ENCODE measurements at regions not wholly inside any gene's neighbourhood (a gene's known extent, or its start where the extent isn't known, plus 50 kb on each side); places are given as distances from the start of the nearest gene placed in this dataset.

DNA sequence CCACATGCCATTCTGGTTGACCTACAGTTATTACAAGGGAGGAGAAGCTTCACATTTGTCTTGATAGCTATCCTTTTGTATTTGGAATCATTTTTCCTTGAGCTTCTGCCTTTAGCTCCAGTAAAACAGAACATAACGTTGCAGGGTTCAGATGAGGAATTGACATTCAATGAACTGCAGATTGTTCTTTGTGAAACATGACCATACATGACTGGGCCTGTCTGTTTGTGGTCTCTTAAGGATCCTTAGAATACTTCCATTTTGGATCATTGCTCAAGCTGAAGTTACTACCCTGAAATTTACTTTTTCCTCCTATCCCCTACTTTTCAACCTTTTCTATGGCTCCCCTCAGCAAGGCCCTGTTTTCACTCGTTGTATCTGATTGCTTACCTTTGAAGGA lies 1281.7 kb upstream of the CELF4 start:
- Histone ChIP-seq H3K27ac (no peak overlapping the region), H3K36me3 (no peaks in the 10 kb centered on the region), H3K9me3 (no peaks in the 10 kb centered on the region), H3K4me1 (ENCODE audit: control insufficient read depth in 1 of 2, low read depth in 2 of 2) (no peaks in the 10 kb centered on the region), H3K4me3 (no peak overlapping the region), H3K27me3 (replicated peaks; ENCODE audit: insufficient read depth) (no peaks in the 10 kb centered on the region)
- TF ChIP-seq, protein P1, sequence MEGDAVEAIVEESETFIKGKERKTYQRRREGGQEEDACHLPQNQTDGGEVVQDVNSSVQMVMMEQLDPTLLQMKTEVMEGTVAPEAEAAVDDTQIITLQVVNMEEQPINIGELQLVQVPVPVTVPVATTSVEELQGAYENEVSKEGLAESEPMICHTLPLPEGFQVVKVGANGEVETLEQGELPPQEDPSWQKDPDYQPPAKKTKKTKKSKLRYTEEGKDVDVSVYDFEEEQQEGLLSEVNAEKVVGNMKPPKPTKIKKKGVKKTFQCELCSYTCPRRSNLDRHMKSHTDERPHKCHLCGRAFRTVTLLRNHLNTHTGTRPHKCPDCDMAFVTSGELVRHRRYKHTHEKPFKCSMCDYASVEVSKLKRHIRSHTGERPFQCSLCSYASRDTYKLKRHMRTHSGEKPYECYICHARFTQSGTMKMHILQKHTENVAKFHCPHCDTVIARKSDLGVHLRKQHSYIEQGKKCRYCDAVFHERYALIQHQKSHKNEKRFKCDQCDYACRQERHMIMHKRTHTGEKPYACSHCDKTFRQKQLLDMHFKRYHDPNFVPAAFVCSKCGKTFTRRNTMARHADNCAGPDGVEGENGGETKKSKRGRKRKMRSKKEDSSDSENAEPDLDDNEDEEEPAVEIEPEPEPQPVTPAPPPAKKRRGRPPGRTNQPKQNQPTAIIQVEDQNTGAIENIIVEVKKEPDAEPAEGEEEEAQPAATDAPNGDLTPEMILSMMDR (IDR thresholded peaks at IDR 0.05) = no peak
- no peak for DNase-seq (ENCODE audit: low spot score)
- ATAC-seq (ENCODE audit: insufficient number of reproducible peaks, low FRiP score, low read depth) = no peak

DNA sequence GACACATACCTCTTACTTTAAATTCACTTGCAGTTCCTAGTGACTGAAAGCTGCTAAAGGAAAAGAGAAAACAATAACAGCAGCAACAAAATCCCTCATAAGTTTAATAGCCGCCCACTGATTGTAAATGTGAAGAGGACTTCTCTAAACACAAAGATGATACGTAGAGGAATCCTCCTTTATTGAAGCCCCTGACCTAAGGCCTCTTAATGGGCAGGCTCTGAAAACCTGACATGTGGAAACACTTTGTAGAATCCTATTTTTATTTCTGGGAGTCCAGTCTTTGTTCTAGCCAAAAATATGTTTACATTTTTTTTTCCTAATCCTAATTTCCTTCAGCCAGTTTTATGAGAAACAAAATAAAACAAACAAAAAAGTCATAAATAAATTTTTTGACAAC lies 1277.7 kb upstream of the CELF4 start:
- TF ChIP-seq, protein P1 (IDR thresholded peaks at IDR 0.05) = no peak
- ATAC-seq (ENCODE audit: insufficient number of reproducible peaks, low FRiP score, low read depth) (no peak), DNase-seq (ENCODE audit: low spot score) (no peak)
- Histone ChIP-seq H3K4me1 (ENCODE audit: control insufficient read depth in 1 of 2, low read depth in 2 of 2) (no peaks in the 10 kb centered on the region), H3K4me3 (no peak overlapping the region), H3K36me3 (no peaks in the 10 kb centered on the region), H3K27me3 (replicated peaks; ENCODE audit: insufficient read depth) (no peaks in the 10 kb centered on the region), H3K27ac (no peak overlapping the region), H3K9me3 (no peaks in the 10 kb centered on the region)

DNA sequence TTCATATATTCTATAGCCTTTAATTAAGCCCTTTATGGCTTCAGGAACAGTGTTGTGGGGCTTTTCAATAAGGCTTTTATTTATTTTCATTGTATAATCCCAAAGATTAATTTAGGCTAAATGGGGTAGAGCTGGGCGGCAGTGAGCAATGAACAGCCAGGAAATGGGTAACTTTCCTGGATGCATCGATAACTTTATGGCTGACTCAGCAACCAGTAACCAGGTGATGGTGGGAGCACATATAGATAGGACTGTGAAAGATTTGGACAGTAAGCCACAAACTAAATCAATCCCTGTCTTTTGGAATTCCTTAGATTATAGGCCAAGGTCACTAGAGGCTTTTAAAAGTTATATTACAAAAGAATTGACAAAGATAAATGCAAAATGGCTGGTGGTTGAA lies 1260.6 kb upstream of the CELF4 start:
- no peaks in the 10 kb centered on the region for H3K27me3 ChIP-seq (replicated peaks; ENCODE audit: insufficient read depth)
- DNase-seq (ENCODE audit: low spot score) = no peak
- H3K27ac ChIP-seq = no peak overlapping the region
- TF ChIP-seq, protein P1 (IDR thresholded peaks at IDR 0.05) = no peak
- no peaks in the 10 kb centered on the region for H3K9me3 ChIP-seq
- no peak for ATAC-seq (ENCODE audit: insufficient number of reproducible peaks, low FRiP score, low read depth)
- H3K36me3 ChIP-seq = no peaks in the 10 kb centered on the region
- H3K4me1 ChIP-seq (ENCODE audit: control insufficient read depth in 1 of 2, low read depth in 2 of 2) = no peaks in the 10 kb centered on the region
- H3K4me3 ChIP-seq = no peak overlapping the region

DNA sequence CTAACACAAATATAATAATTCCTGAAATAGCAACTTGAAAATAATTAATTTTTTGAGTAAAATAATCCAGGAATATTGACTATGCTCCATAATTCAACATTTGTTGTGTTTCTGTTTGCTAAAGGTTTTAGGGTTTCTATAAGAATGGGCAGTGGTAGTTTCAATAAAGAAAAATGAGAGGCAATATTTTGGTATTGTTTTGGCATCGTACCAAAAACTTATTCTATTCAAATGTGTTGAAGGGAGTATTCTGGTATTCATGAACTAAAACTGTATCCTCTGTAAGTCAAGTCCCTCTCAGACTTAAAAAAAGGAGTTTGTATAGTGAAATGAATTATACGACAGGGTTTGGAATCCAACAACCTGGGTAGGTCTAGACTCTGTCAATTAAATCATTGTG lies 1245.6 kb upstream of the CELF4 start:
- ATAC-seq (ENCODE audit: insufficient number of reproducible peaks, low FRiP score, low read depth) = no peak
- no peak overlapping the region for H3K27ac ChIP-seq
- H3K4me3 ChIP-seq = no peak overlapping the region
- no peaks in the 10 kb centered on the region for H3K9me3 ChIP-seq
- TF ChIP-seq, protein P1 (IDR thresholded peaks at IDR 0.05) = no peak
- no peak for DNase-seq (ENCODE audit: low spot score)
- no peaks in the 10 kb centered on the region for H3K27me3 ChIP-seq (replicated peaks; ENCODE audit: insufficient read depth)
- H3K4me1 ChIP-seq (ENCODE audit: control insufficient read depth in 1 of 2, low read depth in 2 of 2) = no peaks in the 10 kb centered on the region
- no peaks in the 10 kb centered on the region for H3K36me3 ChIP-seq

DNA sequence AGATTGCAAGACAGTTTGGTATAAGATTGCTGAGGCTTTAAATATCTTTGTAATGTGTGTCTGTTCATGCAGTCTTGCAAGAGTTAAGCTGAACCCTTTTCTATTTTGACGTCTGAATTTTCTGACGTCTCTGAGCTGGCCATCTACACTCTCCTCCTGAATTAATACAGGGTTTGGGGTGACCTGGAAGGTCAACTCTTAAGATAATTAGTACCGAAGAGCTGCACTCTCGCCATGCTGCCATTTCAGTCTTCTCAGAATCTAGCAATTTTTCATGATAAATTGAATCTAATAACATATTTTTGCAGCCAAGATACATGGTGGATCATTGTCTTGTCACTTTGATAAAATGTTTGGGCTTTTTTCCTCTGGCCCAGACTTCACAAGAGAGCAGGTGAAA lies 1245.2 kb upstream of the CELF4 start:
- Histone ChIP-seq H3K4me3 (no peak overlapping the region), H3K27ac (no peak overlapping the region), H3K36me3 (no peaks in the 10 kb centered on the region), H3K4me1 (ENCODE audit: control insufficient read depth in 1 of 2, low read depth in 2 of 2) (no peaks in the 10 kb centered on the region), H3K27me3 (replicated peaks; ENCODE audit: insufficient read depth) (no peaks in the 10 kb centered on the region), H3K9me3 (no peaks in the 10 kb centered on the region)
- DNase-seq (ENCODE audit: low spot score) (no peak), ATAC-seq (ENCODE audit: insufficient number of reproducible peaks, low FRiP score, low read depth) (no peak)
- TF ChIP-seq, protein P1 (IDR thresholded peaks at IDR 0.05) = no peak
